C4-2B (cell line): ENCODE measurements at regions not wholly inside any gene's neighbourhood (a gene's known extent, or its start where the extent isn't known, plus 50 kb on each side); places are given as distances from the start of the nearest gene placed in this dataset.

Source experiments
- H3K27ac ChIP-seq: fragments of 450-650 bp; 2 replicates; pipeline ENCODE4 v1.5.1; 2017
- ZFX ChIP-seq: fragments of 450-650 bp; IDR thresholded peaks from 2 replicates; pipeline ENCODE4 v1.6.1; 2017
- TF ChIP-seq, protein P1 (sequence below): fragments of 450-650 bp; conservative IDR thresholded peaks from 2 replicates; pipeline ENCODE4 v1.5.1; 2017; ENCODE audit warnings: mild to moderate bottlenecking

DNA sequence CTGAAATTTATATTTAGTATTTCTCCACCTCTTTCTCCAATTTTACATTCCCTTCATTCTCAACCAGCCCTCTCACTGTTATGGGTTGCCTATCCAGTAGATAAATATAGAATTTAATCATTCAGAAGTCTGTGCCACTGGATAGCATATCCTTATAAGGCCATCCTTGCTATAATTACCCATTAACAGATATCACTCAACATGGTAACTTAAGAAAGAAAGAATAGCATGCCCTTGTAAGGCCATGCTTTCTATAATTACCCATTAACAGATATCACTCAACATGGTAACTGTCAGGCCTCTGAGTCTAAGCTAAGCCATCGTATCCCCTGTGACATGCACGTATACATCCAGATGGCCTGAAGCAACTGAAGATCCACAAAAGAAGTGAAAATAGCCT lies 1137.4 kb upstream of the FAM98A start:
- TF ChIP-seq, protein P1, sequence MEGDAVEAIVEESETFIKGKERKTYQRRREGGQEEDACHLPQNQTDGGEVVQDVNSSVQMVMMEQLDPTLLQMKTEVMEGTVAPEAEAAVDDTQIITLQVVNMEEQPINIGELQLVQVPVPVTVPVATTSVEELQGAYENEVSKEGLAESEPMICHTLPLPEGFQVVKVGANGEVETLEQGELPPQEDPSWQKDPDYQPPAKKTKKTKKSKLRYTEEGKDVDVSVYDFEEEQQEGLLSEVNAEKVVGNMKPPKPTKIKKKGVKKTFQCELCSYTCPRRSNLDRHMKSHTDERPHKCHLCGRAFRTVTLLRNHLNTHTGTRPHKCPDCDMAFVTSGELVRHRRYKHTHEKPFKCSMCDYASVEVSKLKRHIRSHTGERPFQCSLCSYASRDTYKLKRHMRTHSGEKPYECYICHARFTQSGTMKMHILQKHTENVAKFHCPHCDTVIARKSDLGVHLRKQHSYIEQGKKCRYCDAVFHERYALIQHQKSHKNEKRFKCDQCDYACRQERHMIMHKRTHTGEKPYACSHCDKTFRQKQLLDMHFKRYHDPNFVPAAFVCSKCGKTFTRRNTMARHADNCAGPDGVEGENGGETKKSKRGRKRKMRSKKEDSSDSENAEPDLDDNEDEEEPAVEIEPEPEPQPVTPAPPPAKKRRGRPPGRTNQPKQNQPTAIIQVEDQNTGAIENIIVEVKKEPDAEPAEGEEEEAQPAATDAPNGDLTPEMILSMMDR: no peak
- no peak for TF ChIP-seq ZFX
- no peak overlapping the region for H3K27ac ChIP-seq

DNA sequence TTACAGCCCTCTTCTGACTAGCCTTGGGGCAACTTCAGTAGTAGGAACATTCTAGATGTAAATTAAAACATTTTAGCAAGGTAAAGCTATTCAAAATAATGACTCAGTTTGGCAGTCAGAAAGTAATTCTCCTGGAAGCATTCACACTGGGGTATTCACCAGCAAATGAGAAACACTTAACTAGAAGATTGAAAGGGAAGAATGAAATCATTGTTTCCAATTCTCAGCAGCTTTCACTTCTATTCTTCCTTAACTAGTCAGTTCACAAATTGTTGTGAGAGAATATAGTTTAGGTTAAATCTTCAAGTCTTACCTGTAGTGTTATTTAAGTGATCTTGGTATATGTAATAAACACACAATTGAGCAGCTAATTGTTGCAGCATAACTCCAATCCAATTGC lies 1135.6 kb upstream of the FAM98A start:
- TF ChIP-seq ZFX: no peak
- TF ChIP-seq, protein P1: no peak
- H3K27ac ChIP-seq: no peak overlapping the region

DNA sequence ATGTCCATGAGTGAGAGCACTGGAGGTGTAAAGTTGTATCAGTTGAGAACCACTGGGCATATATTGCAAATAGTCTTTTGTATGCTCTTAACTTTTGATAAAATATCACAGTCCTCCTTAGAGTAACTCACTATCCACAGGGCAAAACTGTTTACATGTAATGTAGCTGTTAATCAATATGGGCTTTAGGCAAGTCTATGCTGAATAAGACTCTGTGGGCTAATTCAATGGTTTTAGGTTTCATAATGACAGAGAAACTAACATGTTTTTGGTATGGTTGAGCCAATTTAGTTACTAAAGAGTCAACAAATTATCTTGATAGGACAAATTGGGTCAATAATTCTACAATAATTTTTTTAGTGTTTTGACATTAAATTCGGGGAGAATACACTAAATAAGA lies 1134.9 kb upstream of the FAM98A start:
- H3K27ac ChIP-seq: no peak overlapping the region
- TF ChIP-seq, protein P1: no peak
- no peak for TF ChIP-seq ZFX

DNA sequence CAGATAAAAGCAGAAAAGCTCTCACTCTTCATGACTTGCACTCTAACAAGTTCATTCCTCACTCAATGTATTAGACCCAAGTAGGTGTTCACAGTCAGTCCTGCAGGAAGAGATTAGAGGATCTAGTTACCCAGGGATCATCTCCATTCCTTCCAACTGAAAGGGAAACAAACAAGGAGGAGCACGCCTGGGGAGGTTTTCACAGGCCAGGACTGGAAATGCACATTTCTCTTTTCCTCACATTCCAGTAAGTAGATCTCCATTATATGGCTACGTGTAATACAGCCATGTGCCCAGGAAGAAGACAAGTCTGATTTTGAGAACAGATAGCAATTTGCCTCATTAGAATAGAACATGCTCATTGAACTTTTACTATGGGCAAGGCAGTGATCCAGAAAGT lies 1132.2 kb upstream of the FAM98A start:
- no peak for TF ChIP-seq ZFX
- TF ChIP-seq, protein P1: no peak
- no peak overlapping the region for H3K27ac ChIP-seq

DNA sequence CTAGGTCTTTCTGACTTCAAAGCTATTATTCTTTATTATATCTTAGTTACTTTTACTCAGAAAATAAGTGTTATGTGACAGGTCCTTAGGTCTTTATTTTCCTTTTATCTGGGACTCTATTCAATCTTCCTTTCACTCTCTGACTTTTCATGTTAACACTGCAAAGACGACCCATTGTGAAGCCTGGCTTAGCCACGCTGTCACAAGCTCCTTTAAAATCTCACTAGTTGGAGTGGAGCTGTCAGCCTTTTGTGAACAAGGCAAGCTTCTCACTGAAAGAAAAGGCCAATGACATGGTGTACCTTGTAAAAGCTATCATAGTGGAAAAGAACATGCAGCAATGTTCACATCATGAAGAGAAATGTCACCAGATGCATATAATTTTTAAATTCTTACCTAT lies 1130.7 kb upstream of the FAM98A start:
- H3K27ac ChIP-seq: no peak overlapping the region
- no peak for TF ChIP-seq ZFX
- TF ChIP-seq, protein P1: no peak

DNA sequence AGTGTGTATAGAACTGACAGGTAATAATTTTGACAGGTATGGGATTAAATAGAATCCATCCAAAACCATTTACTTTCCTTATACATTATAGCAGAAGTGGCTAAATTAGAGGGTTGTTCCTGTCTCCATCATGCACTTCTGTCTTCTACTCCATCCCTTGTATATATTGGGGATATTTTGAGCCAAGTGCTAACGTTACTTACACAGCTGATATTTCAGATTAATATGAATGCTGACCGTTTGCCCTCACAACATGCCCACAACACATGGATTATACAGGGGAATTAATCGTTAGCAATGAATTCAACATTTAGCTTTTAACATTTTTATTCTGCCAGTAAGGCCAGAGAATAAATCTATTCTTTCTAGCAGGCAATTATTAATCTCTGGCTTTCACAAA lies 1125.0 kb upstream of the FAM98A start:
- TF ChIP-seq, protein P1: no peak
- H3K27ac ChIP-seq: no peak overlapping the region

DNA sequence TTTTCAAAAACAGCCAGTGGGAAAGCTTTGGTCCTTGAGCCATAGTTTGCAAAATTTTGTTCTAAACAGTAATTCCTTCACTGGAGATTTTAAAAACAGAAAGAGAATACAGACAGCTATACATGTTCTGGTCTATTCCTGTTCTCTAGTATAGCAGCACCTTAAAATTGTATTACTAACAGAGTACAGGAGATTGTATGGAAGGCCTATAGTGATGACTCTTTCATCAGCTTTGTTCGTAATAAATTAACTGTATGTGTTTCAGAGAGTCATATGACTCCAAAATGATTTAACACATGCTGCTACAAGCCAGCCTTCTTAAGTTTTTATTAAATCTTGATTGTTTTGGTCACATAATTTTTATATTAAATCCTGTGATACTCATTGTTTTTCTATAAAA lies 1124.6 kb upstream of the FAM98A start:
- no peak overlapping the region for H3K27ac ChIP-seq
- TF ChIP-seq ZFX: no peak
- TF ChIP-seq, protein P1: no peak

DNA sequence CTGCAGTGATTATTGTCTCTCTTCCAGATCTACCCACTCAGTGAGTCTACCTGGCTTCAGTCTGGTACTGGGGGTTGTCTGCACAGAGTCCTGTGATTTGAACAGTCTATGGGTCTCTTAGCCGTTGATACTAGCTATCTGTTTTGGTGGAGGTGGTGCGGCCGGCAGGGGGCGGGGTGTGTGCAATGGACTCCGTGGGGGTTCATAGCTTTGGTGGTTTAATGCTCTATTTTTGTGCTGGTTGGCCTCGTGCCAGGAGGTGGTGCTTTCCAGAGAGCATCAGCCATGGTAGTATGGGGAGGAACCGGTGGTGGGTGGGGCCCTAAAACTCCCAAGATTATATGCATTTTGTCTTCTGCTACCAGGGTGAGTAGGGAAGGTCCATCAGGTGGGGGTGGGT lies 1120.1 kb upstream of the FAM98A start:
- TF ChIP-seq ZFX: no peak
- TF ChIP-seq, protein P1: 0 out of 2 replicates have a peak, but pooled peaks have one; percentile 5
- no peak overlapping the region for H3K27ac ChIP-seq
